Sciatic nerve (tissue), 2 donors: ENCODE measurements at regions not wholly inside any gene's neighbourhood (a gene's known extent, or its start where the extent isn't known, plus 50 kb on each side); places are given as distances from the start of the nearest gene placed in this dataset.

Experiments used
- ATAC-seq: fragments of 200-7000 bp; cut with Tn5 transposase; one replicate; pipeline ENCODE4 v1.9.1; 2020; ENCODE audit warnings: mild to moderate bottlenecking, moderate library complexity
- DNase-seq: peaks from one replicate; pipeline ENCODE4 v3.0.0-alpha.2; 2020; ENCODE audit warnings: low spot score
- intact Hi-C: fragments of 100-400 bp; cut with DNase I; formaldehyde crosslinking; loops from one replicate; pipeline ENCODE4 v1.14.2; 2022
- donor health status: DM: no; HTN: no; CAD: no.
- donor health status: DM: no; HTN: no; CAD: no.

- ATAC-seq = peak; percentile 68
- intact Hi-C loops = no loop called here
- DNase-seq = peak; percentile 90
Observed at GRCh38 chr13:99436686-99437416, 64.4 kb upstream of the TM9SF2 start.

- DNase-seq (no peak), ATAC-seq (no peak)
- intact Hi-C loops = no loop called here
Observed at GRCh38 chr13:99439048-99439447, 62.2 kb upstream of the TM9SF2 start.

- no peak for DNase-seq
- intact Hi-C loops = no loop called here
- ATAC-seq = no peak
Observed at GRCh38 chr13:99439850-99440604, 61.2 kb upstream of the TM9SF2 start.

- DNase-seq = no peak
- intact Hi-C loops = no loop called here
Observed at GRCh38 chr13:99442273-99442895, 58.9 kb upstream of the TM9SF2 start.

GRCh38 chr13:99446242-99446641 lies 55.0 kb upstream of the TM9SF2 start:
- intact Hi-C loops = no loop called here
- no peak for DNase-seq
- ATAC-seq = no peak

More at GRCh38 chr13:99442273-99442895, 58.9 kb upstream of the TM9SF2 start:
- peak; percentile 53 for ATAC-seq

- DNase-seq = no peak
- intact Hi-C loops = no loop called here
- ATAC-seq = no peak
Observed at GRCh38 chr13:99448546-99448945, 52.7 kb upstream of the TM9SF2 start.

GRCh38 chr13:99450416-99450815 lies 50.9 kb upstream of the TM9SF2 start:
- intact Hi-C loops = no loop called here
- DNase-seq (no peak), ATAC-seq (no peak)
